Ishikawa (cell line): ENCODE measurements at regions not wholly inside any gene's neighbourhood (a gene's known extent, or its start where the extent isn't known, plus 50 kb on each side); places are given as distances from the start of the nearest gene placed in this dataset.

Experiments used
- CEBPB ChIP-seq: IDR thresholded peaks from 2 replicates; pipeline ENCODE4 v1.6.1; 2012
- CREB1 ChIP-seq: IDR thresholded peaks from 2 replicates; pipeline ENCODE4 v1.6.1; 2012; ENCODE audit warnings: low read depth
- EGR1 ChIP-seq: IDR thresholded peaks from 2 replicates; pipeline ENCODE4 v1.6.1; 2012
- EP300 ChIP-seq: IDR thresholded peaks from 2 replicates; pipeline ENCODE4 v1.6.1; 2012; ENCODE audit warnings: borderline replicate concordance
- FOXM1 ChIP-seq: IDR thresholded peaks from 2 replicates; pipeline ENCODE4 v1.6.1; 2012; ENCODE audit warnings: low read depth, borderline replicate concordance
- MAX ChIP-seq: IDR thresholded peaks from 2 replicates; pipeline ENCODE4 v1.6.1; 2012
- RAD21 ChIP-seq: IDR thresholded peaks from 2 replicates; pipeline ENCODE4 v1.6.1; 2012; ENCODE audit warnings: low read depth
- REST ChIP-seq: IDR thresholded peaks from 2 replicates; pipeline ENCODE4 v1.6.1; 2012; ENCODE audit warnings: low read depth, mild to moderate bottlenecking
- TAF1 ChIP-seq: IDR thresholded peaks from 2 replicates; pipeline ENCODE4 v1.6.1; 2012; ENCODE audit warnings: low read depth, mild to moderate bottlenecking
- TCF12 ChIP-seq: IDR thresholded peaks from 2 replicates; pipeline ENCODE4 v1.6.1; 2012; ENCODE audit warnings: low read depth
- USF1 ChIP-seq: IDR thresholded peaks from 2 replicates; pipeline ENCODE4 v1.6.1; 2012
- YY1 ChIP-seq: IDR thresholded peaks from 2 replicates; pipeline ENCODE4 v1.6.1; 2012; ENCODE audit warnings: low read depth

- TF ChIP-seq FOXM1, result no peak
- TF ChIP-seq REST, result no peak
- no peak for TF ChIP-seq TAF1
- TF ChIP-seq EP300, result no peak
- no peak for TF ChIP-seq EGR1
- no peak for TF ChIP-seq MAX
- no peak for TF ChIP-seq RAD21
- no peak for TF ChIP-seq USF1
- no peak for TF ChIP-seq TCF12
- no peak for TF ChIP-seq YY1
- TF ChIP-seq CEBPB, result no peak
- no peak for TF ChIP-seq CREB1
Measured at GRCh38 chr3:181940703-181941102, 229.0 kb downstream of the SOX2 start.
